Cardiac muscle cell (in vitro differentiated cells and primary cell): ENCODE measurements at regions not wholly inside any gene's neighbourhood (a gene's known extent, or its start where the extent isn't known, plus 50 kb on each side); places are given as distances from the start of the nearest gene placed in this dataset.

Experiments used
- DNase-seq, 2 donors: peaks; one replicate each; pipeline versions ENCODE4 v3.0.0 to v3.0.0-alpha.2; 2010 to 2017; ENCODE audit warnings: low read depth in 1 of 2, low spot score in 1 of 2
- H3K27ac ChIP-seq: fragments of 200-600 bp; sonication (generic); 2 replicates; pipeline ENCODE4 v1.5.1; 2016
- H3K27me3 ChIP-seq: fragments of 200-600 bp; sonication (generic); 2 replicates; pipeline ENCODE4 v1.6.0; 2016; ENCODE audit warnings: control low read depth
- H3K36me3 ChIP-seq: fragments of 200-600 bp; sonication (generic); 2 replicates; pipeline ENCODE4 v1.5.1; 2016; ENCODE audit warnings: control low read depth
- H3K4me1 ChIP-seq: fragments of 200-600 bp; sonication (generic); 2 replicates; pipeline ENCODE4 v1.8.1; 2017; ENCODE audit warnings: low read depth, mild to moderate bottlenecking, mixed run types
- H3K4me3 ChIP-seq: fragments of 200-600 bp; sonication (generic); 2 replicates; pipeline ENCODE4 v1.5.1; 2016; ENCODE audit warnings: mild to moderate bottlenecking
- H3K9me3 ChIP-seq: fragments of 200-600 bp; sonication (generic); 2 replicates; pipeline ENCODE4 v1.5.1; 2017; ENCODE audit warnings: low read depth, mild to moderate bottlenecking, control low read depth
- TF ChIP-seq, protein P1 (sequence below): IDR thresholded peaks from 2 replicates; pipeline ENCODE4 v1.5.1; 2012; ENCODE audit warnings: low read depth, mild to moderate bottlenecking, low read length

GRCh38 chr6:145309842-145310535 lies 425.3 kb downstream of the EPM2A start:
- peak in 1 of 2 donors; percentile 12 for DNase-seq
- Histone ChIP-seq H3K36me3 (no peaks in the 10 kb centered on the region), H3K9me3 (no peaks in the 10 kb centered on the region), H3K27ac (no peak overlapping the region), H3K27me3 (no peaks in the 10 kb centered on the region), H3K4me1 (no peaks in the 10 kb centered on the region), H3K4me3 (no peak overlapping the region)
- TF ChIP-seq, protein P1, sequence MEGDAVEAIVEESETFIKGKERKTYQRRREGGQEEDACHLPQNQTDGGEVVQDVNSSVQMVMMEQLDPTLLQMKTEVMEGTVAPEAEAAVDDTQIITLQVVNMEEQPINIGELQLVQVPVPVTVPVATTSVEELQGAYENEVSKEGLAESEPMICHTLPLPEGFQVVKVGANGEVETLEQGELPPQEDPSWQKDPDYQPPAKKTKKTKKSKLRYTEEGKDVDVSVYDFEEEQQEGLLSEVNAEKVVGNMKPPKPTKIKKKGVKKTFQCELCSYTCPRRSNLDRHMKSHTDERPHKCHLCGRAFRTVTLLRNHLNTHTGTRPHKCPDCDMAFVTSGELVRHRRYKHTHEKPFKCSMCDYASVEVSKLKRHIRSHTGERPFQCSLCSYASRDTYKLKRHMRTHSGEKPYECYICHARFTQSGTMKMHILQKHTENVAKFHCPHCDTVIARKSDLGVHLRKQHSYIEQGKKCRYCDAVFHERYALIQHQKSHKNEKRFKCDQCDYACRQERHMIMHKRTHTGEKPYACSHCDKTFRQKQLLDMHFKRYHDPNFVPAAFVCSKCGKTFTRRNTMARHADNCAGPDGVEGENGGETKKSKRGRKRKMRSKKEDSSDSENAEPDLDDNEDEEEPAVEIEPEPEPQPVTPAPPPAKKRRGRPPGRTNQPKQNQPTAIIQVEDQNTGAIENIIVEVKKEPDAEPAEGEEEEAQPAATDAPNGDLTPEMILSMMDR: no peak

DNA sequence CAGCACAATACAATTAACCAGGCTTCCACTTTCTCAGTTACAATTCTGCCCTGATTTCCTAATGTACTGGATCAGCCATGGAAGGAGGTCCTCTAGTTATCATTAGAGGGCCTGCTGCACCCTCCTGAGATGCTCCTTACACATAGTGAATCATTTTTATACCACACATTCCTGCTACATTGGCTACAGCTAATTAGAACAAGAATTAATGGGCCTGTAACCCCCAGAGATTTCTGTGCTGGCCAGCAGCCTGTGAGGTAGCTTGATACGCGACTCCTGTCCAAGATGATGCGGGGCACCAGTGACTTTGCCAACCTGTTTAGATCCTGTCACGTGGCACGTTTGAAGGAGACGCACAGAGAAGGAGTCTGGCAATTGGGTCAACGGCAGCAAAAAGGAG lies 422.8 kb downstream of the EPM2A start:
- Histone ChIP-seq H3K27ac (no peak overlapping the region), H3K27me3 (no peaks in the 10 kb centered on the region), H3K4me3 (no peak overlapping the region), H3K4me1 (no peaks in the 10 kb centered on the region), H3K9me3 (no peaks in the 10 kb centered on the region), H3K36me3 (no peaks in the 10 kb centered on the region)
- TF ChIP-seq, protein P1: no peak
- no peak for DNase-seq

DNA sequence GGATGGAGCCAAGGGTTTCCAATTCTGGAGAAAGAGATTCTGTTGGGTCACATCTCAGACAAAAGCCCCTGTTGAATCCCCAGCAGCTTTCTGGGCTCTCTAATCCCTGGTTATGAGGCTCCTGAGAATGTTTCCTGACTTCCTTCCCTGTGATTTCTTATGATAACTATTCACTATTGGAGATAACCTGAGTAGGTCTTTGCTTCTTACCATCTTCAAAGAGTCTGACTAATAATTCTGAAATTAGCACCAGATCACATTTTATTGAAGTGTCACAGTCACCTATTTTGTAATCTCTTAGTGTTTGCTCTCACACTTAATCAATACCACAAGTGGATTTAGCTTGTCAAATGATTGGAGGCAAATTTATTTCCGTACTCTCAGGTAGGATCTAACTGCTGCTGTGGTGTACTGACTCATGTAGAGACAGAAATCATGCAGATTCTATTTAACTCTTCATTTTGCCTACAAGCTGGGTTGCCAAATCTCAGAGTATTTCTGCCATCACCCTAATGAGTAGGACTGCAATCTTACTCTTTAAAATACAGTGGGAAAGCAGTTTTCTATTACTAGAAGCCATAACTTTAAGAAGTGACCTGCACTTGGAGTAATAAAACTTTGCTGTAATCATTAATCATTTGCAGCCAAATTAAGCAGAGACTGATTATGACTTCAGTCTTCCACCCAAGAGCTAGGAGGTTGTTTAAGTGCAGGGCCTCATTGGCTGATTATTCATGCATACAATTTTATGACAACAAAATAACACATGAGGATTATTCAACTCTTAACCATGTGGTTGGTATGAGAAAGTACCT lies 422.1 kb downstream of the EPM2A start:
- TF ChIP-seq, protein P1: no peak

DNA sequence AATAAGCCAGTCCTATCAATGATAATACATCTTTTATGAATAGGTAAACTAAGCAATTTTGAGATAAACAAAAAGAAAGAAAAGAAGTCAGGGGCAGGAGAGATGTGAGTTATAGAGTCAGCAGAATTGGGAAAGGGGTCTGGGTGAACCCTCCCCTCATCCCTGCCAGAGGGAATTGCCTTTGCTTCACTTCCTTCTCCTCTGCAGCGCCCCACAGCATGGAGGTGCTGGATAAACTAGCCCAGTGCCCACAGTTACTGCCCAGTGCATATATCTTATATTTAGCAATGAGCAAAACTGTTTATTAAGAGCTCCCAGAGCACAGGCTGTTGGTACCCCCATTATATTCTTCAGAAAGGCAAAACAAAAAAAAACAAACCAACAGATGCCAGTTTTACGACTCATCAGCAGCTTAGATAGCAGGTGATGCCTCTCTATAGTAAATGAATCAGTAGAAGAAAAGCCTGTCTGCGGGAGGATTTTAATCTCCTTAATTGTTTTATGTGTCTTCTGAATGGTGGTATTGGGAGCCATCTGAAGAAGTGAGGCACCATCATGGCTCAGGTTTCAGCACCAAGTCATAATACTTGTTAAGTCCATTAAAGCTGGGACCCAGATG lies 419.2 kb downstream of the EPM2A start:
- Histone ChIP-seq H3K4me3 (no peak overlapping the region), H3K36me3 (no peaks in the 10 kb centered on the region), H3K9me3 (no peaks in the 10 kb centered on the region), H3K4me1 (no peaks in the 10 kb centered on the region), H3K27me3 (no peaks in the 10 kb centered on the region), H3K27ac (no peak overlapping the region)
- TF ChIP-seq, protein P1: no peak
- DNase-seq: no peak

More for the DNA sequence above, 422.1 kb downstream of the EPM2A start:
- DNase-seq: no peak
- H3K27ac ChIP-seq: no peak overlapping the region
- no peaks in the 10 kb centered on the region for H3K36me3 ChIP-seq
- H3K27me3 ChIP-seq: no peaks in the 10 kb centered on the region
- H3K4me1 ChIP-seq: no peaks in the 10 kb centered on the region
- H3K9me3 ChIP-seq: no peaks in the 10 kb centered on the region
- H3K4me3 ChIP-seq: no peak overlapping the region

DNA sequence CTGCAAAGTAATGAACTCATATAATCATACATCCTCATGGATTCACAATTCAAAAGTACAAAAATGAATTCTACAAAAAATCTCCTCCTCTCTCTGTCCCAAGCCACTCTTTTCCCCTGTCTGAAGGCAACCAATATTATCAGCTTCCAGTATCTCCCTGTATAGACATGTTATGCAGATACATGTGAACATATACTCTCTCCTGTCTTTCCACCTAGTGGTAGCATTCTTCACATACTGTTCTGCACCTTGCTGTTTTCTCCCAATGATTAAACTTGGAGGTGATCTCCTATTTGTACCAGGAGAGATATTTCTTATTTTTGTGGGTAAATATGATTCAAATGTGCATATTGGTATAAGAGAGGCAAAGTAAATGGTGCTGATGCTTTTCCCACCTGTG lies 416.4 kb downstream of the EPM2A start:
- TF ChIP-seq, protein P1: no peak

More for the DNA sequence above, 416.4 kb downstream of the EPM2A start:
- Histone ChIP-seq H3K27ac (no peak overlapping the region), H3K27me3 (no peaks in the 10 kb centered on the region), H3K9me3 (no peaks in the 10 kb centered on the region), H3K4me3 (no peak overlapping the region), H3K4me1 (peaks cover 5% of the 10 kb centered on the region), H3K36me3 (no peaks in the 10 kb centered on the region)
- DNase-seq: no peak
